A549 (cell line): ENCODE measurements at regions not wholly inside any gene's neighbourhood (a gene's known extent, or its start where the extent isn't known, plus 50 kb on each side); places are given as distances from the start of the nearest gene placed in this dataset.

ENCODE experiments used
- ATAC-seq, 2 experiments: fragments of 200-7000 bp in 1 of 2; fragments of >200 bp in 1 of 2; cut with Nextera tagmentation in 1 of 2; cut with Tn5 transposase in 1 of 2; 3 replicates each; pipeline versions ENCODE4 v1.8.0 to v1.9.1; 2018 to 2020; ENCODE audit warnings: mild to moderate bottlenecking in 1 of 2, moderate library complexity in 1 of 2
- CTCF ChIA-PET: fragments of 300-600 bp; sonication (Branson Sonifier 250); formaldehyde crosslinking; extraction: SDS; loops from one replicate; lab custom pipeline; 2021; ENCODE audit warnings: antibody characterized with exemption, inconsistent platforms; lab: Yijun Ruan, JAX
- POLR2A ChIA-PET: fragments of 350-600 bp; formaldehyde crosslinking; extraction: SDS; loops from one replicate; lab custom pipeline; 2021; ENCODE audit warnings: antibody characterized with exemption, inconsistent platforms; lab: Yijun Ruan, JAX
- DNase-seq, 2 experiments: peaks; one replicate each; pipeline versions ENCODE4 v3.0.0 to v3.0.0-alpha.2; 2011 to 2016; ENCODE audit warnings: low read depth in 1 of 2, low spot score in 1 of 2
- FAIRE-seq: peaks from 2 replicates; lab custom pipeline; 2011; peaks lifted over from hg19 to GRCh38; lab: Jason Lieb, UNC
- H3K27ac ChIP-seq, 2 experiments: fragments of >200 bp; sonication (Bioruptor Twin); formaldehyde crosslinking; 3 replicates each; pipeline ENCODE4 v1.5.1; 2016 to 2017
- H3K4me1 ChIP-seq: fragments of >200 bp; sonication (Bioruptor Twin); formaldehyde crosslinking; 3 replicates; pipeline ENCODE4 v1.6.1; 2016
- H3K4me2 ChIP-seq: fragments of >200 bp; sonication (Bioruptor Twin); formaldehyde crosslinking; 3 replicates; pipeline ENCODE4 v1.6.1; 2016
- H3K4me3 ChIP-seq: fragments of >200 bp; sonication (Bioruptor Twin); formaldehyde crosslinking; 3 replicates; pipeline ENCODE4 v1.5.1; 2016
- H3K9me3 ChIP-seq: fragments of >200 bp; sonication (Bioruptor Twin); formaldehyde crosslinking; 3 replicates; pipeline ENCODE4 v1.6.1; 2016
- ATOH8 ChIP-seq: fragments of 250-450 bp; sonication (Bioruptor Pico); IDR thresholded peaks from 2 replicates; pipeline ENCODE4 v1.5.0; 2020; ENCODE audit warnings: low read depth, mild to moderate bottlenecking, moderate library complexity
- BHLHE40 ChIP-seq: IDR thresholded peaks from 2 replicates; pipeline ENCODE4 v1.6.1; 2012; ENCODE audit warnings: low read depth, low read length, inconsistent platforms
- CHD2 ChIP-seq: fragments of 150-350 bp; IDR thresholded peaks from 2 replicates; pipeline ENCODE4 v1.6.1; 2014; ENCODE audit warnings: low read length; ENCODE audit not compliant: partially characterized antibody
- CTCF ChIP-seq: fragments of >200 bp; sonication (Bioruptor Twin); formaldehyde crosslinking; IDR thresholded peaks from 3 replicates; pipeline ENCODE4 v1.5.1; 2016
- E2F6 ChIP-seq: IDR thresholded peaks from 2 replicates; pipeline ENCODE4 v1.6.1; 2012; ENCODE audit warnings: low read depth, borderline replicate concordance
- EHMT2 ChIP-seq: fragments of 200-600 bp; sonication (generic); IDR thresholded peaks from 2 replicates; pipeline ENCODE4 v1.6.1; 2016; ENCODE audit warnings: antibody characterized with exemption, low read depth, mild to moderate bottlenecking, moderate library complexity
- ELK1 ChIP-seq: fragments of 150-350 bp; IDR thresholded peaks from 2 replicates; pipeline ENCODE4 v1.6.1; 2014; ENCODE audit warnings: low read depth, mild to moderate bottlenecking, low read length
- EP300 ChIP-seq, 2 experiments: fragments of >200 bp; sonication (Bioruptor Twin); formaldehyde crosslinking; IDR thresholded peaks; 2 replicates in 1 of 2; 3 replicates in 1 of 2; pipeline ENCODE4 v1.6.1; 2016 to 2017
- ESRRA ChIP-seq: fragments of 150-350 bp; IDR thresholded peaks from 2 replicates; pipeline ENCODE4 v1.6.1; 2014; ENCODE audit warnings: mild to moderate bottlenecking, low read length, borderline replicate concordance
- HES2 ChIP-seq: fragments of >200 bp; sonication (Bioruptor Twin); formaldehyde crosslinking; IDR thresholded peaks from 2 replicates; pipeline ENCODE4 v1.6.1; 2016
- HEYL ChIP-seq: fragments of 250-450 bp; sonication (Bioruptor Pico); IDR thresholded peaks from 2 replicates; pipeline ENCODE4 v1.8.0; 2021; ENCODE audit warnings: mild to moderate bottlenecking, moderate library complexity
- HMGXB4 ChIP-seq: fragments of 250-450 bp; sonication (Bioruptor Pico); IDR thresholded peaks from 2 replicates; pipeline ENCODE4 v1.5.0; 2021; ENCODE audit warnings: mild to moderate bottlenecking, moderate library complexity, borderline replicate concordance
- HOXA7 ChIP-seq: fragments of 250-450 bp; sonication (Bioruptor Pico); IDR thresholded peaks from 2 replicates; pipeline ENCODE4 v1.5.0; 2020; ENCODE audit warnings: mild to moderate bottlenecking, moderate library complexity
- MAFK ChIP-seq: fragments of 450-650 bp; IDR thresholded peaks from 2 replicates; pipeline ENCODE4 v1.6.1; 2014; ENCODE audit not compliant: partially characterized antibody
- MYC ChIP-seq: IDR thresholded peaks from 2 replicates; pipeline ENCODE4 v1.6.1; 2012; ENCODE audit warnings: mild to moderate bottlenecking, inconsistent platforms, low read length, improper control_type of control experiment, borderline replicate concordance
- PBX3 ChIP-seq: IDR thresholded peaks from 2 replicates; pipeline ENCODE4 v1.6.1; 2012
- PHF8 ChIP-seq: fragments of 200-600 bp; sonication (generic); IDR thresholded peaks from 2 replicates; pipeline ENCODE4 v1.6.1; 2016; ENCODE audit warnings: low read depth, mild to moderate bottlenecking, antibody characterized with exemption, moderate library complexity, borderline replicate concordance
- POLR2A ChIP-seq: IDR thresholded peaks from 2 replicates; pipeline ENCODE4 v1.6.1; 2012; ENCODE audit warnings: mild to moderate bottlenecking, low read length
- POLR2AphosphoS2 ChIP-seq: conservative IDR thresholded peaks from 2 replicates; pipeline ENCODE4 v1.6.1; 2012; ENCODE audit warnings: low read length, improper control_type of control experiment, inconsistent platforms
- RAD21 ChIP-seq, 2 experiments: fragments of >200 bp in 1 of 2; sonication (Bioruptor Twin) in 1 of 2; formaldehyde crosslinking in 1 of 2; IDR thresholded peaks in 1 of 2; conservative IDR thresholded peaks in 1 of 2; 2 replicates in 1 of 2; 3 replicates in 1 of 2; pipeline ENCODE4 v1.6.1; 2012 to 2018; ENCODE audit warnings: inconsistent platforms in 1 of 2
- SMC3 ChIP-seq: fragments of >200 bp; sonication (Bioruptor Twin); formaldehyde crosslinking; IDR thresholded peaks from 3 replicates; pipeline ENCODE4 v1.6.1; 2018; ENCODE audit warnings: inconsistent platforms
- TFCP2L1 ChIP-seq: fragments of 250-450 bp; sonication (Bioruptor Pico); IDR thresholded peaks from 2 replicates; pipeline ENCODE4 v1.5.0; 2021; ENCODE audit warnings: mild to moderate bottlenecking
- USF2 ChIP-seq: fragments of 450-650 bp; IDR thresholded peaks from 2 replicates; pipeline ENCODE4 v1.6.1; 2014; ENCODE audit warnings: antibody characterized with exemption
- ZFP36 ChIP-seq: fragments of 450-650 bp; IDR thresholded peaks from 2 replicates; pipeline ENCODE4 v1.6.1; 2014; ENCODE audit warnings: borderline replicate concordance; ENCODE audit not compliant: partially characterized antibody
- ZNF302 ChIP-seq: fragments of 250-450 bp; sonication (Bioruptor Pico); IDR thresholded peaks from 2 replicates; pipeline ENCODE4 v1.9.0; 2021; ENCODE audit warnings: inconsistent platforms, mild to moderate bottlenecking, moderate library complexity
- whole genome bisulfite sequencing: methylation state at CpG from one replicate; pipeline ENCODE4 v1.1.6; 2017; ENCODE audit errors: missing lambda C conversion rate; 5-methylcytosine and 5-hydroxymethylcytosine counted together

- Histone ChIP-seq H3K4me2 (no peak overlapping the region), H3K9me3 (peaks cover 11% of the 10 kb centered on the region; the same call in 2 of the 3 replicates), H3K27ac (no peak overlapping the region)
- WGBS, result 48% methylated on average over 3 of the region's 3 CpGs
- no peak for FAIRE-seq
- CTCF ChIA-PET, result interaction anchor here (1.0 kb wide), 1 partner anchor 9 kb away, joined by 4 read pairs; no protein-coding TSS in a partner anchor
- no peak for TF ChIP-seq POLR2AphosphoS2
- TF ChIP-seq, all 56 proteins: peak for 0
- DNase-seq (no peak), ATAC-seq (no peak)
- Histone ChIP-seq H3K4me1 (no peaks in the 10 kb centered on the region), H3K4me3 (no peak overlapping the region)
- POLR2A ChIA-PET, result no interaction called here
These were observed 646.0 kb downstream of the ZEB2 start for GRCh38 chr2:143873886-143874285.

GRCh38 chr2:143870696-143871095 is 649.2 kb downstream of the ZEB2 start:
- no peak overlapping the region for H3K4me2 ChIP-seq
- H3K4me1 ChIP-seq, result no peaks in the 10 kb centered on the region
- 0% methylated on average over 1 of the region's 1 CpG for whole genome bisulfite sequencing
- ChIA-PET POLR2A (no interaction called here), CTCF (no interaction called here)
- no peak overlapping the region for H3K27ac ChIP-seq
- TF ChIP-seq ZFP36, result no peak
- no peak for TF ChIP-seq SMC3
- no peak for TF ChIP-seq EHMT2
- no peak for TF ChIP-seq ELK1
- TF ChIP-seq HEYL (CRISPR knock-in tag), result no peak
- TF ChIP-seq RAD21 (conservative IDR thresholded peaks at IDR 0.05 in 1 of 2, IDR thresholded peaks at IDR 0.05 in 1 of 2), result no peak
- no peak for TF ChIP-seq ESRRA
- TF ChIP-seq POLR2AphosphoS2, result no peak
- no peak for TF ChIP-seq MYC
- no peak for TF ChIP-seq TFCP2L1 (CRISPR knock-in tag)
- TF ChIP-seq CHD2, result no peak
- TF ChIP-seq HES2, result no peak
- TF ChIP-seq HMGXB4 (CRISPR knock-in tag), result no peak
- DNase-seq, result no peak
- ATAC-seq, result no peak
- no peak for FAIRE-seq
- H3K4me3 ChIP-seq, result no peak overlapping the region
- peaks cover 11% of the 10 kb centered on the region; the same call in 2 of the 3 replicates for H3K9me3 ChIP-seq

- TF ChIP-seq USF2 (no peak), PHF8 (no peak), HES2 (no peak), ZNF302 (CRISPR knock-in tag) (no peak), CTCF (no peak), PBX3 (no peak), EP300 (IDR thresholded peaks at IDR 0.05) (no peak), MAFK (no peak), POLR2A (no peak), E2F6 (no peak), ATOH8 (CRISPR knock-in tag) (no peak), HOXA7 (CRISPR knock-in tag) (no peak), BHLHE40 (no peak)
- Histone ChIP-seq H3K4me2 (no peak overlapping the region), H3K4me3 (no peak overlapping the region), H3K4me1 (no peaks in the 10 kb centered on the region), H3K9me3 (no peaks in the 10 kb centered on the region), H3K27ac (no peak overlapping the region)
- ATAC-seq, result no peak
- ChIA-PET POLR2A (no interaction called here), CTCF (no interaction called here)
- no peak for FAIRE-seq
- no peak for DNase-seq
These were observed 662.9 kb downstream of the ZEB2 start for GRCh38 chr2:143856978-143857377.
